HepG2 (cell line): ENCODE measurements at regions not wholly inside any gene's neighbourhood (a gene's known extent, or its start where the extent isn't known, plus 50 kb on each side); places are given as distances from the start of the nearest gene placed in this dataset.

ENCODE experiments used
- ATAC-seq: fragments of 200-7000 bp; cut with Tn5 transposase; 3 replicates; pipeline ENCODE4 v1.9.1; 2020; ENCODE audit warnings: mild to moderate bottlenecking, moderate library complexity
- BruUV-seq: library from RNA; stranded (reverse); fragments of 400-500 nt; replicated peaks from 2 replicates; lab custom pipeline; 2021; lab: Mats Ljungman, UMichigan
- CTCF ChIA-PET: fragments of 300-600 bp; formaldehyde crosslinking; extraction: SDS; loops from one replicate; lab custom pipeline; 2021; ENCODE audit warnings: low total read pairs, inconsistent platforms, low intra/inter-chr PET ratio; lab: Yijun Ruan, JAX
- POLR2A ChIA-PET: fragments of 350-600 bp; sonication (Branson Sonifier 250); formaldehyde crosslinking; loops from one replicate; lab custom pipeline; 2020; ENCODE audit warnings: antibody characterized with exemption, inconsistent platforms; lab: Yijun Ruan, JAX
- DNase-seq: peaks from one replicate; pipeline ENCODE4 v3.0.0-alpha.2; 2015; ENCODE audit warnings: low spot score
- FAIRE-seq: peaks from 3 replicates; lab custom pipeline; 2011; peaks lifted over from hg19 to GRCh38; lab: Jason Lieb, UNC
- H2AFZ ChIP-seq: one replicate; pipeline ENCODE4 v1.6.1; 2011; ENCODE audit warnings: low read length, inconsistent platforms
- H3K27ac ChIP-seq: fragments of 300-600 bp; 3 replicates; pipeline ENCODE4 v1.8.0; 2011; ENCODE audit warnings: mixed run types, mild to moderate bottlenecking, mixed read lengths, low read length, inconsistent platforms; ENCODE audit not compliant: insufficient read depth; ENCODE audit errors: extremely low read length
- H3K27me3 ChIP-seq, 2 experiments: fragments of 200-600 bp in 1 of 2; 2 replicates in 1 of 2; 3 replicates in 1 of 2; pipeline versions ENCODE4 v1.6.0 to v1.8.0; 2011; ENCODE audit warnings: low read length in 2 of 2, mild to moderate bottlenecking in 2 of 2, moderate library complexity in 2 of 2, inconsistent platforms in 1 of 2; ENCODE audit not compliant: insufficient read depth in 2 of 2, control insufficient read depth in 1 of 2
- H3K36me3 ChIP-seq, 2 experiments: fragments of 200-600 bp in 1 of 2; replicated peaks in 1 of 2; 2 replicates in 1 of 2; 3 replicates in 1 of 2; pipeline versions ENCODE4 v1.5.1 to v1.8.0; 2011; ENCODE audit warnings: low read length in 2 of 2, inconsistent platforms in 1 of 2; ENCODE audit not compliant: insufficient read depth in 2 of 2, control insufficient read depth in 1 of 2
- H3K4me1 ChIP-seq: 2 replicates; pipeline ENCODE4 v1.5.1; 2012; ENCODE audit warnings: low read length, inconsistent platforms; ENCODE audit not compliant: insufficient read depth
- H3K4me2 ChIP-seq: 2 replicates; pipeline ENCODE4 v1.6.0; 2011; ENCODE audit warnings: low read depth, low read length, inconsistent platforms
- H3K4me3 ChIP-seq, 3 experiments: fragments of 200-600 bp in 1 of 3; sonication (generic), shearing (Covaris generic) in 1 of 3; replicated peaks in 1 of 3; 2 replicates each; pipeline ENCODE4 v1.5.1; 2011 to 2016; ENCODE audit warnings: low read length in 3 of 3, inconsistent platforms in 2 of 3, low read depth in 2 of 3, mild to moderate bottlenecking in 2 of 3, control low read depth in 1 of 3, mixed read lengths in 1 of 3; ENCODE audit not compliant: insufficient read depth in 1 of 3
- H3K79me2 ChIP-seq: one replicate; pipeline ENCODE4 v1.6.1; 2011; ENCODE audit warnings: low read length, inconsistent platforms; ENCODE audit not compliant: insufficient read depth
- H3K9ac ChIP-seq: 2 replicates; pipeline ENCODE4 v1.6.0; 2011; ENCODE audit warnings: mild to moderate bottlenecking, low read depth, low read length, inconsistent platforms; ENCODE audit not compliant: insufficient read depth
- H3K9me3 ChIP-seq: 2 replicates; pipeline ENCODE4 v1.5.1; 2012; ENCODE audit warnings: mild to moderate bottlenecking, low read length
- H4K20me1 ChIP-seq: 2 replicates; pipeline ENCODE4 v1.6.0; 2011; ENCODE audit warnings: inconsistent platforms, mild to moderate bottlenecking, low read length, moderate library complexity; ENCODE audit not compliant: insufficient read depth
- HOXA5 ChIP-seq: sonication (generic); formaldehyde crosslinking; IDR thresholded peaks from 2 replicates; pipeline ENCODE4 v1.4.0; 2020; ENCODE audit warnings: missing genetic modification reagents
- ZNF318 ChIP-seq: sonication (generic); formaldehyde crosslinking; IDR thresholded peaks from 2 replicates; pipeline ENCODE4 v1.4.0; 2020; ENCODE audit warnings: mild to moderate bottlenecking, missing genetic modification reagents
- ZNF501 ChIP-seq: sonication (generic); formaldehyde crosslinking; IDR thresholded peaks from 2 replicates; pipeline ENCODE4 v1.5.1; 2020; ENCODE audit warnings: mild to moderate bottlenecking, moderate library complexity, missing genetic modification reagents
- WGBS: methylation state at CpG from one replicate; pipeline ENCODE4 v1.1.6; 2017; ENCODE audit warnings: low lambda C conversion rate; 5-methylcytosine and 5-hydroxymethylcytosine counted together
- in situ Hi-C: cut with HindIII; loops from 2 replicates; pipeline ENCODE4 v1.10.0; 2017; ENCODE audit warnings: low pct_unique_long_range_greater_than_20kb; ENCODE audit not compliant: extremely low pct_ligation_motif_present
- intact Hi-C: fragments of 100-400 bp; cut with micrococcal nuclease; formaldehyde crosslinking; loops from one replicate; pipeline ENCODE4 v1.10.0; 2022; ENCODE audit not compliant: unreplicated experiment

GRCh38 chr13:76067850-76068249, 431.7 kb downstream of the LMO7 start:
- no peaks in the 10 kb centered on the region for H3K79me2 ChIP-seq
- H3K27me3 ChIP-seq: no peaks in the 10 kb centered on the region
- no peak overlapping the region for H3K9ac ChIP-seq
- intact Hi-C loops (no loop called here), in situ Hi-C loops (no loop called here)
- no TSS peak for BruUV-seq
- no peaks in the 10 kb centered on the region for H4K20me1 ChIP-seq
- H3K4me1 ChIP-seq: no peaks in the 10 kb centered on the region
- TF ChIP-seq HOXA5 (CRISPR knock-in tag): no peak
- TF ChIP-seq ZNF501 (CRISPR knock-in tag): no peak
- no peak for TF ChIP-seq ZNF318 (CRISPR knock-in tag)
- peaks cover 31% of the 10 kb centered on the region for H3K9me3 ChIP-seq
- WGBS: 0% methylated on average over 3 of the region's 3 CpGs
- H3K4me3 ChIP-seq: no peak overlapping the region
- H2AFZ ChIP-seq: no peak overlapping the region
- no peak for ATAC-seq
- POLR2A ChIA-PET: no interaction called here
- no peaks in the 10 kb centered on the region for H3K36me3 ChIP-seq
- H3K4me2 ChIP-seq: no peak overlapping the region
- no peak overlapping the region for H3K27ac ChIP-seq
- no peak for FAIRE-seq
- no peak for DNase-seq
- CTCF ChIA-PET: no interaction called here
